Duodenal mucosa (tissue), 2 donors: ENCODE measurements at regions not wholly inside any gene's neighbourhood (a gene's known extent, or its start where the extent isn't known, plus 50 kb on each side); places are given as distances from the start of the nearest gene placed in this dataset.
"Not testable (repeated sequence)": the region's sequence is repeated elsewhere in the genome, so short reads cannot be mapped to it uniquely, and the experiment has no call there.

Source experiments
- H3K27ac ChIP-seq: one replicate; pipeline ENCODE4 v1.7.0; 2013; ENCODE audit warnings: low read depth, low read length
- H3K27me3 ChIP-seq, 2 donors: one replicate each; pipeline ENCODE4 v1.7.0; 2013; ENCODE audit warnings: low read length in 2 of 2, control low read depth in 1 of 2; ENCODE audit not compliant: insufficient read depth in 2 of 2, control insufficient read depth in 1 of 2
- H3K36me3 ChIP-seq, 2 donors: one replicate each; pipeline ENCODE4 v1.7.0; 2013; ENCODE audit warnings: low read length in 2 of 2, control low read depth in 1 of 2; ENCODE audit not compliant: insufficient read depth in 2 of 2, control insufficient read depth in 1 of 2
- H3K4me1 ChIP-seq, 2 donors: one replicate each; pipeline ENCODE4 v1.7.0; 2013; ENCODE audit warnings: low read length in 2 of 2, control low read depth in 1 of 2; ENCODE audit not compliant: insufficient read depth in 2 of 2, control insufficient read depth in 1 of 2
- H3K4me3 ChIP-seq, 2 donors: one replicate each; pipeline ENCODE4 v1.7.0; 2013; ENCODE audit warnings: low read length in 2 of 2, low read depth in 1 of 2
- H3K9ac ChIP-seq, 2 donors: one replicate each; pipeline ENCODE4 v1.7.0; 2013; ENCODE audit warnings: low read length in 2 of 2, low read depth in 1 of 2
- H3K9me3 ChIP-seq, 2 donors: one replicate each; pipeline ENCODE4 v1.7.0; 2013; ENCODE audit warnings: low read length in 2 of 2, control low read depth in 1 of 2; ENCODE audit not compliant: control insufficient read depth in 1 of 2

- no peak overlapping the region for H3K9ac ChIP-seq
- H3K4me3 ChIP-seq, result no peak overlapping the region
- peaks cover 5 to 6% of the 10 kb centered on the region in 2 donors for H3K9me3 ChIP-seq
- no peaks in the 10 kb centered on the region for H3K4me1 ChIP-seq
- H3K36me3 ChIP-seq, result no peaks in the 10 kb centered on the region
- H3K27me3 ChIP-seq, result no peaks in the 10 kb centered on the region
- no peak overlapping the region for H3K27ac ChIP-seq
These were observed 510.3 kb upstream of the DPP6 start for GRCh38 chr7:153541903-153542302.

GRCh38 chr7:153543232-153543631 lies 509.0 kb upstream of the DPP6 start:
- Histone ChIP-seq H3K4me1 (no peaks in the 10 kb centered on the region), H3K27ac (no peak overlapping the region), H3K27me3 (no peaks in the 10 kb centered on the region)

GRCh38 chr7:153550173-153550572 lies 502.0 kb upstream of the DPP6 start:
- Histone ChIP-seq H3K4me1 (no peaks in the 10 kb centered on the region), H3K4me3 (no peak overlapping the region), H3K9ac (no peak overlapping the region), H3K27ac (no peak overlapping the region), H3K9me3 (peaks cover 11 to 13% of the 10 kb centered on the region in 2 donors), H3K27me3 (no peaks in the 10 kb centered on the region), H3K36me3 (no peaks in the 10 kb centered on the region)

More at GRCh38 chr7:153543232-153543631, 509.0 kb upstream of the DPP6 start:
- H3K4me3 ChIP-seq, result no peak overlapping the region
- H3K36me3 ChIP-seq, result no peaks in the 10 kb centered on the region
- H3K9ac ChIP-seq, result no peak overlapping the region
- H3K9me3 ChIP-seq, result peaks cover 0 to 5% of the 10 kb centered on the region in 2 donors

GRCh38 chr7:153564391-153564790 lies 487.8 kb upstream of the DPP6 start:
- peaks cover 13 to 25% of the 10 kb centered on the region in 2 donors for H3K9me3 ChIP-seq
- H3K4me3 ChIP-seq, result no peak overlapping the region
- no peaks in the 10 kb centered on the region for H3K27me3 ChIP-seq
- H3K36me3 ChIP-seq, result no peaks in the 10 kb centered on the region
- no peaks in the 10 kb centered on the region for H3K4me1 ChIP-seq
- no peak overlapping the region for H3K9ac ChIP-seq
- no peak overlapping the region for H3K27ac ChIP-seq

GRCh38 chr7:153566324-153566723 lies 485.9 kb upstream of the DPP6 start:
- Histone ChIP-seq H3K27me3 (no peaks in the 10 kb centered on the region), H3K4me3 (no peak overlapping the region), H3K9ac (no peak overlapping the region), H3K27ac (no peak overlapping the region), H3K4me1 (no peaks in the 10 kb centered on the region), H3K9me3 (peaks cover 14 to 30% of the 10 kb centered on the region in 2 donors), H3K36me3 (no peaks in the 10 kb centered on the region)

- Histone ChIP-seq H3K4me1 (no peaks in the 10 kb centered on the region), H3K9ac (no peak overlapping the region), H3K27ac (no peak overlapping the region), H3K9me3 (peaks cover 12 to 29% of the 10 kb centered on the region in 2 donors), H3K27me3 (no peaks in the 10 kb centered on the region), H3K4me3 (no peak overlapping the region), H3K36me3 (no peaks in the 10 kb centered on the region)
These were observed 484.8 kb upstream of the DPP6 start for GRCh38 chr7:153567426-153567825.

- not testable (repeated sequence) for H3K9ac ChIP-seq, H3K36me3 ChIP-seq, H3K27me3 ChIP-seq, H3K27ac ChIP-seq, H3K4me3 ChIP-seq, H3K4me1 ChIP-seq
- H3K9me3 ChIP-seq, result peaks cover 13 to 26% of the 10 kb centered on the region in 2 donors
These were observed 482.7 kb upstream of the DPP6 start for GRCh38 chr7:153569520-153569919.

- Histone ChIP-seq H3K27ac (no peak overlapping the region), H3K4me1 (no peaks in the 10 kb centered on the region), H3K36me3 (no peaks in the 10 kb centered on the region), H3K27me3 (no peaks in the 10 kb centered on the region), H3K9me3 (peaks cover 27 to 31% of the 10 kb centered on the region in 2 donors), H3K4me3 (no peak overlapping the region), H3K9ac (no peak overlapping the region)
These were observed 476.1 kb upstream of the DPP6 start for GRCh38 chr7:153576096-153576495.

GRCh38 chr7:153581419-153581818 lies 470.8 kb upstream of the DPP6 start:
- H3K9me3 ChIP-seq, result peaks cover 24 to 26% of the 10 kb centered on the region in 2 donors
- H3K4me3 ChIP-seq, result no peak overlapping the region
- no peaks in the 10 kb centered on the region for H3K4me1 ChIP-seq

GRCh38 chr7:153584132-153584531 lies 468.1 kb upstream of the DPP6 start:
- H3K27me3 ChIP-seq, result no peaks in the 10 kb centered on the region
- H3K36me3 ChIP-seq, result no peaks in the 10 kb centered on the region
- no peak overlapping the region for H3K27ac ChIP-seq
- no peak overlapping the region for H3K4me3 ChIP-seq
- H3K9ac ChIP-seq, result no peak overlapping the region
- H3K9me3 ChIP-seq, result peaks cover 12 to 16% of the 10 kb centered on the region in 2 donors
- no peaks in the 10 kb centered on the region for H3K4me1 ChIP-seq

More at GRCh38 chr7:153581419-153581818, 470.8 kb upstream of the DPP6 start:
- Histone ChIP-seq H3K27me3 (no peaks in the 10 kb centered on the region), H3K36me3 (no peaks in the 10 kb centered on the region), H3K9ac (no peak overlapping the region), H3K27ac (no peak overlapping the region)

GRCh38 chr7:153588586-153588985 lies 463.6 kb upstream of the DPP6 start:
- no peaks in the 10 kb centered on the region for H3K4me1 ChIP-seq
- peaks cover 10 to 24% of the 10 kb centered on the region in 2 donors for H3K9me3 ChIP-seq
- H3K36me3 ChIP-seq, result no peaks in the 10 kb centered on the region
- no peak overlapping the region for H3K4me3 ChIP-seq
- no peak overlapping the region for H3K9ac ChIP-seq
- no peak overlapping the region for H3K27ac ChIP-seq
- H3K27me3 ChIP-seq, result no peaks in the 10 kb centered on the region
